HK-2 (cell line): ENCODE measurements at regions not wholly inside any gene's neighbourhood (a gene's known extent, or its start where the extent isn't known, plus 50 kb on each side); places are given as distances from the start of the nearest gene placed in this dataset.
"Not testable (repeated sequence)": the region's sequence is repeated elsewhere in the genome, so short reads cannot be mapped to it uniquely, and the experiment has no call there.

Source experiments
- DNase-seq: peaks from one replicate; pipeline ENCODE4 v3.0.0-alpha.2; 2018; ENCODE audit not compliant: unreplicated experiment

- DNase-seq: no peak
These were observed 256.8 kb upstream of the FZD8 start for GRCh38 chr10:35898716-35899440.

GRCh38 chr10:35896001-35896400 is 253.9 kb upstream of the FZD8 start:
- no peak for DNase-seq

GRCh38 chr10:35895331-35895730 is 253.2 kb upstream of the FZD8 start:
- no peak for DNase-seq

- no peak for DNase-seq
These were observed 250.4 kb upstream of the FZD8 start for GRCh38 chr10:35892526-35892925.

- no peak for DNase-seq
These were observed 248.8 kb upstream of the FZD8 start for GRCh38 chr10:35890676-35891495.

GRCh38 chr10:35889971-35890675 is 248.0 kb upstream of the FZD8 start:
- no peak for DNase-seq

GRCh38 chr10:35889226-35889625 is 247.1 kb upstream of the FZD8 start:
- DNase-seq: no peak

GRCh38 chr10:35888400-35888799 is 246.3 kb upstream of the FZD8 start:
- DNase-seq: no peak

- no peak for DNase-seq
These were observed 245.6 kb upstream of the FZD8 start for GRCh38 chr10:35887685-35888084.

- DNase-seq: no peak
These were observed 243.0 kb upstream of the FZD8 start for GRCh38 chr10:35885076-35885475.

GRCh38 chr10:35884657-35885071 is 242.6 kb upstream of the FZD8 start:
- no peak for DNase-seq

GRCh38 chr10:35882422-35883150 is 240.5 kb upstream of the FZD8 start:
- no peak for DNase-seq

- no peak for DNase-seq
These were observed 239.2 kb upstream of the FZD8 start for GRCh38 chr10:35881320-35881719.

GRCh38 chr10:35876248-35876647 is 234.2 kb upstream of the FZD8 start:
- DNase-seq: no peak

GRCh38 chr10:35875016-35875676 is 233.1 kb upstream of the FZD8 start:
- DNase-seq: no peak

- DNase-seq: no peak
These were observed 232.4 kb upstream of the FZD8 start for GRCh38 chr10:35874311-35875015.

GRCh38 chr10:35872671-35873070 is 230.6 kb upstream of the FZD8 start:
- no peak for DNase-seq

GRCh38 chr10:35870665-35871310 is 228.7 kb upstream of the FZD8 start:
- DNase-seq: no peak

GRCh38 chr10:35858676-35859283 is 216.7 kb upstream of the FZD8 start:
- DNase-seq: not testable (repeated sequence)

GRCh38 chr10:35857860-35858259 is 215.8 kb upstream of the FZD8 start:
- DNase-seq: no peak
